HG03108 (cell line): ENCODE measurements at regions not wholly inside any gene's neighbourhood (a gene's known extent, or its start where the extent isn't known, plus 50 kb on each side); places are given as distances from the start of the nearest gene placed in this dataset.

Source experiments
- ATAC-seq: cut with Tn5 transposase; IDR thresholded peaks from one replicate; pipeline ENCODE4 v1.9.1; 2021; ENCODE audit warnings: moderate library complexity; ENCODE audit not compliant: unreplicated experiment

DNA sequence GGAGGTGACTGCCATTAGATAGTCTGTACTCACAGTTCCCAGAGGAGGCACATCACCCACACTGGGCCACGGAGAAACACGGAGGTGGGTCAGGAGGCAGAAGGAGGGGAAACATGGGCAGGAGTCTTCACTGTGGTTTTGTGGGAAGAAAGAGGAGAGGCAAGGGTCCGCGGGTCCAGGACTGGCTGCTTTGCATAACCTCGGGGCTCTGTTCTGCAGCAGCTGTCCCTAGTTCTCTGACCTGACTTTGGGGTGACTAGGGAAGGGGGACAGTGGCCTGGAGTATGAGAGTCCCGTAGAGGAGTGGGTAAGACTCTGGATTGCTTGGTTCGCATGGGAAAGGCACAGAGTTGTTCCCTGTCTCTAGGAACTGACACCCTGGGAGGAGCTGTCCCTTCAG, 238.3 kb upstream of the RAB6C start:
- no peak for ATAC-seq

DNA sequence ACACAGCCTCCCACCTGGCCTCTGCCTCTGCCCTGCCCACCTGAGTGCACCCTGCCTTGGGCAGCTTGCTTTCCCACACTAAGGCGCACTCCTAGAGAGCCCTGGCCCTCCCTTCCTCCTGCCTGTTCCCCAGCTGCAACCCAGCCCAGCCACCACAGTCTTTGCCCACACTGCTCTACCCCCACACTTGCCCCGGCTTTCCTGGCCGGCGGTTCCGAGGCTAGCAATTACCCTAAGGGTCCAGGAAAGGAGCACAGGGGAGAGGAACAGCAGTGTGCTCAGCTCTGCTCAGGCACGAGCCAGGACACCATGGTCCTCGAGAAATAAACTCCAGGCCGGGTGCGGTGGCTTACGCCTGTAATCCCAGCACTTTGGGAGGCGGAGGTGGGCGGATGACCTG, 237.8 kb upstream of the RAB6C start:
- ATAC-seq = no peak

GRCh38 chr2:129742415-129743180, 236.9 kb upstream of the RAB6C start:
- no peak for ATAC-seq

GRCh38 chr2:129744141-129744540, 235.3 kb upstream of the RAB6C start:
- no peak for ATAC-seq

GRCh38 chr2:129744649-129745048, 234.8 kb upstream of the RAB6C start:
- ATAC-seq = no peak

GRCh38 chr2:129747500-129748125, 231.9 kb upstream of the RAB6C start:
- no peak for ATAC-seq

GRCh38 chr2:129748250-129748649, 231.2 kb upstream of the RAB6C start:
- ATAC-seq = no peak

GRCh38 chr2:129748653-129749052, 230.8 kb upstream of the RAB6C start:
- ATAC-seq = no peak

- no peak for ATAC-seq
These were observed 228.1 kb upstream of the RAB6C start for GRCh38 chr2:129751409-129751808.

DNA sequence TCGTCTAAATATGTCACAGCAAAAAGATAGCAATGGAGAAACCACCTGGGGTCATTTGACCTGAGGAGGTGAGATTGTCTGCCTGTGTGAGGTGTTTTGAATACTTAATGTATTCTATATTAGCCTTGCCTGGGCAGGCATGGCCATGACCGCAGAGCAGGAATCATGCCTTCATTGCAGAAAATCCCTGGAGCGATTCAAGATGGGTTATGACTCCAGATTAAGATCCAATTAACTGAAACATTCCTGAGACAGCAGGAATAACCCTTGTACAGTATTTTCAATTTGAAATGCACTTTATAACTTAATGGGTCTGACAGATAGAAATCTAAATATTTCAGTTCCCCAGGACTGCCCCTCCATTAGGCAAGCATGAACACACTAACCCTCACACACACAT, 227.3 kb upstream of the RAB6C start:
- ATAC-seq = no peak

DNA sequence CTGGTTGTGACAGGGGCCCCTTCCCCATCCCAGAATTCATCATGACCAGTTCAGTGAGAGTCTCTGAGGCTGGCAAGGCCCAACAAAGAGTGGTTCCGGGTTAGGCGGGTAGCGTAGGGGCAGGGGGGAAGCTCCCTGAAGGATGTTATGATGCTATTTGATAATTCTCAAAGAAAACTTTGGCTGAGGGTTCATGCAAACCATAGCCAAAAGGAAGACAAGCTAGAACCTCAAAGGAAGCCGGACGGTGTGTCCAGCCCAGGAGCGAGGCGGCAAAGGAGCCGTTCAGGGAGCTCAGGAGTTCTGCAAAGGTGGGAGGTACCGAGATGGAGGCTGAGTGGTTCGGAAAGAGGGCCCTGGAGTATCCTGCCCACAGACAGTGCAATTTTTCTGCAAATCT, 226.8 kb upstream of the RAB6C start:
- no peak for ATAC-seq

DNA sequence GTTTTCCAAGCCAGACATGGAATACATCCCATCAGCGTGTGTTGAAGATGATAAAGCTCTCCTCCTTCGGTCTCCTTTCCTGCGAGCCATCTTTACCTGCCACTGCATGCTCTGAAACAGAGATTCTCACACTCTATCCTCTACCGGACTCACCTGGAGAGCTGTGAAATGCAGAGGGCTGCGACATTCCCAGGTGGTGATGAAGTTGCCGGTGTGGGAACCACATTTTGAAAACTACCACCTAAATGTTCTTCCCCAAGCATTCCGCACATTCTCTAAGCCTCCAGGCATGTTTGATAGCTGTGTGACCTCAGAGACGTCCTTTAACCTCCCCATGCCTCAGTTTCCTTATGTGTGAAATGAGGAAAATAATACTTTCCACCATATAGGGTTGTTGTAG, 226.2 kb upstream of the RAB6C start:
- ATAC-seq = no peak

DNA sequence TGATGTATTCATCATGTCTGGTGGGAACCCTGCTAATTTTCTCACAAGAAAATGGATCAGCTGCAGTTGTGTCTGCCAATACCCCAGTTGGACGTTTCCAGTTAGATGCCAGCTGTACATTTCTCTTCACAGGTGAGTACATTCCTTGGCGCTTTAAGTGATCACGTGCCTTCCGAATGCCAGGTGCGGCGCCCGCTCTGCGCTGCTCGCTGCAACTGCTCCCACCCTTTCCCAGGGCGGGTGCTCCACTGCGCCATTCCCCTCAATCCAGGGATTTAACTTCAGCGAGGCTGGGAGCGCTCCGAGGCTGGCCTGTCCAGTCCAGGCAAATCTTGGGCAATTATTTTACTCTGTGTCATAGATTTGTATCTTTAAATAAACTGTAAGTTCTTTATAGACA, 225.0 kb upstream of the RAB6C start:
- ATAC-seq = no peak

DNA sequence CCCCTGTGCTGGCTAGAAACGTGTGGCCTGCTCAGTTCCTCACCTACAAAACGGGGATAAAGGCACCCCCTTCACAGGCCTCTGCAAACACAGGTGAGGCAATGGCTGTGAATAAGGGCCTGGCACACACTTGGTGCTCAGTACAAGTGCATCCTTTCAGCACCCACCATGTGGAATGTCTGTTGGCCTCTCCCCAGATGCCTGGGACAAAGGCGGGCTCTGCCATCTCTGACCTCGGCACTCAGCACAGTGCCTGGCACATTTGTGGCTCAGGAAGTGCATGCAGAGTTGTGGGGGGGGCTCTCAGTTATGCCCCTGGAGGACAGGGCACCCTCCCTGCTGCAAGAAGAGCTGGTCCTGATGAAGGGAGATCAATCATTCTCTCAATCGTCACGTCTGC, 224.6 kb upstream of the RAB6C start:
- ATAC-seq = no peak

DNA sequence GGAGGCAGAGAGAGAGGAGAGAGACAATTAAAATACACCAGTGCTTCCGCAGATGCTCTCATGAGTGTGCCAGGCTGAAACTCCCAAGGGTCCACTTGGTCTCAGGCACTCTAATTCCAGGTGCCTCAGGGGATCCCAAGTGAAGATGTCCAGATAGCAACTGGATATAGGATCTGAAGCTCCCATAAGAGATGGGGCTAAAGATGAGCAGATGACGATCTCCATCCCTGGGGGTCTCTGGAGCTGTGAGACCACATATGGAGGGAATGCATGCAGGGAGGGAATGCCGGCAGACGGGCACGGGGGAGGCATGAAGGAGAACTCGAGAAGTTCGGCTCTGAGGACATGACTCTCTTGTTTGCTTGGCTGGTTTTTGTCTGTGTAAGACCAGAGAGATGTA, 223.7 kb upstream of the RAB6C start:
- no peak for ATAC-seq

- ATAC-seq = no peak
These were observed 223.2 kb upstream of the RAB6C start for GRCh38 chr2:129756276-129756675.

GRCh38 chr2:129757366-129757914, 222.0 kb upstream of the RAB6C start:
- ATAC-seq = no peak

- no peak for ATAC-seq
These were observed 221.3 kb upstream of the RAB6C start for GRCh38 chr2:129757915-129758783.

DNA sequence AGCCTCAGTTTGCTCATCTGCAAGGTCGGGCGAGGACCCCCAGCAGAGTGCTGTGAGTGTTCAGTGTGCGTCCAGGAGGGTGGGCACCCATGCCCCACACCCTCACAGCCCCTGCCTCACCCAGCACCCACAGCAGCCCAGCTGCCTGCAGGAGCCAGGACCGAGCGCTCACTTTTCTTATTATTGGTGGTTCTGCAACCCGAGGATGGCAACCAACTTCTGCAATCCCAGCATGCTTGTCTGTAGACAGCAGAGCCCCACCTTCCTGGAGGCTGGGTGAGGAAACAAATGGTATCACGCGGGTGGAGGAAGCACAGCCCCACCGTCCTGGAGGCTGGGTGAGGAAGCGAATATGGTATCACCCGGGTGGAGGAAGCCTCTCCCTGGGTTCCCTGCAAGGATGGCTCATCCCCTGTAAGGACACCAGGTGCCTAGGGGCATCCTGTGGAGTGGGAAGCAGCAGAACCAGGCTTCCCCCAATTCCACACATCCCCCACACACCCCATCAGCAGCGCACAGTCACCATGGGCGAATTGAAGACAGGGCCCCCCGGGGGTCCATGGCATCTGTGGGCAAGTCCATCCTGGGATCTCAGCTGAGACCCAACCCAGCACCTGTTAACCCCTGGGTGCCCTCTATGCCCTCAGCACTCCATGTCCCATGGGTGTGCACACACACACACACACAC, 220.5 kb upstream of the RAB6C start:
- no peak for ATAC-seq

GRCh38 chr2:129759472-129760010, 219.9 kb upstream of the RAB6C start:
- ATAC-seq = no peak

DNA sequence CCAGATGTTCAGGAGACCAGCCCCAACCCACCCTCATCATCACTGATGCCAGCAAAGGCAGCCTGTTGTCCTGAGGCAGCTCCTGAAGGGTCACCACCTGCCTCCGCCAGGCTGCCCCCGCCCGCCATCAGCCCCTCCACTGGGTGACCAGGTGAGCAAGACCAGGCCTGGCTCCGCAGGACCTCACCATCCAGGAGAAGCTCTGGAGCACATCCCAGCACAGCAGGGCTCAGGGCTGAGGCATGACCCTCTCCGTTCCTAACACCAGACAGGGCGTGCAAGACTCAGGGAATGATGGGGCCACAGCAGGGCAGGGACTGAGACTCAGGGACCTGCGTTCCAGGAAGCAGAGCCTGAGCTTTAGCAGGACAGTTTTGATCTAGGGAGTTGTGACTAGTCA, 218.8 kb upstream of the RAB6C start:
- no peak for ATAC-seq
